Ascending aorta (tissue), 2 donors: ENCODE measurements at regions not wholly inside any gene's neighbourhood (a gene's known extent, or its start where the extent isn't known, plus 50 kb on each side); places are given as distances from the start of the nearest gene placed in this dataset.

Experiments
- DNase-seq, 2 donors: peaks; one replicate each; pipeline ENCODE4 v3.0.0-alpha.2; 2019; ENCODE audit warnings: low spot score in 2 of 2
- H3K27ac ChIP-seq, 2 donors: fragments of 200-600 bp; sonication (generic); one replicate each; pipeline ENCODE4 v1.5.1; 2016 to 2017; ENCODE audit warnings: mild to moderate bottlenecking in 1 of 2
- H3K27me3 ChIP-seq: fragments of 200-600 bp; sonication (generic); one replicate; pipeline ENCODE4 v1.5.1; 2017
- H3K36me3 ChIP-seq, 2 donors: fragments of 200-600 bp; sonication (generic); one replicate each; pipeline ENCODE4 v1.5.1; 2016
- H3K4me1 ChIP-seq, 2 donors: fragments of 200-600 bp; sonication (generic); one replicate each; pipeline ENCODE4 v1.5.1; 2016 to 2017; ENCODE audit warnings: mild to moderate bottlenecking in 1 of 2
- H3K4me3 ChIP-seq, 2 donors: fragments of 200-600 bp; sonication (generic); one replicate each; pipeline ENCODE4 v1.5.1; 2016 to 2017; ENCODE audit warnings: mild to moderate bottlenecking in 1 of 2
- H3K9me3 ChIP-seq, 2 donors: fragments of 200-600 bp; sonication (generic); one replicate each; pipeline ENCODE4 v1.5.1; 2016
- CTCF ChIP-seq, 3 experiments: fragments of 200-600 bp in 2 of 3; fragments of 450-650 bp in 1 of 3; sonication (generic) in 2 of 3; IDR thresholded peaks; one replicate each; pipeline ENCODE4 v1.5.1; 2016 to 2019; ENCODE audit warnings: antibody characterized with exemption in 3 of 3, mild to moderate bottlenecking in 1 of 3, moderate library complexity in 1 of 3
- intact Hi-C: fragments of 100-400 bp; cut with DNase I; formaldehyde crosslinking; loops from one replicate; pipeline ENCODE4 v1.15.1; 2023

GRCh38 chr14:60356906-60357550, 108.0 kb downstream of the PPM1A start:
- H3K36me3 ChIP-seq = no peaks in the 10 kb centered on the region
- no peak overlapping the region for H3K4me3 ChIP-seq
- no peak for TF ChIP-seq CTCF (IDR thresholded peaks at IDR 0.05)
- no peak overlapping the region for H3K27ac ChIP-seq
- H3K4me1 ChIP-seq = no peaks in the 10 kb centered on the region
- no peaks in the 10 kb centered on the region for H3K27me3 ChIP-seq
- intact Hi-C loops = no loop called here
- H3K9me3 ChIP-seq = no peaks in the 10 kb centered on the region
- DNase-seq = no peak

- H3K36me3 ChIP-seq = no peaks in the 10 kb centered on the region
- H3K4me1 ChIP-seq = no peaks in the 10 kb centered on the region
- H3K27ac ChIP-seq = no peak overlapping the region
- DNase-seq = no peak
- intact Hi-C loops = no loop called here
- no peak overlapping the region for H3K4me3 ChIP-seq
- TF ChIP-seq CTCF (IDR thresholded peaks at IDR 0.05) = no peak
- H3K27me3 ChIP-seq = no peaks in the 10 kb centered on the region
- H3K9me3 ChIP-seq = no peaks in the 10 kb centered on the region
Observed at GRCh38 chr14:60357551-60358149, 108.6 kb downstream of the PPM1A start.

GRCh38 chr14:60363275-60363674, 114.3 kb downstream of the PPM1A start:
- H3K36me3 ChIP-seq = no peaks in the 10 kb centered on the region
- intact Hi-C loops = no loop called here
- TF ChIP-seq CTCF (IDR thresholded peaks at IDR 0.05) = no peak
- DNase-seq = no peak
- H3K4me3 ChIP-seq = no peak overlapping the region
- no peaks in the 10 kb centered on the region for H3K9me3 ChIP-seq
- no peaks in the 10 kb centered on the region for H3K27me3 ChIP-seq
- no peaks in the 10 kb centered on the region for H3K4me1 ChIP-seq
- H3K27ac ChIP-seq = no peak overlapping the region

GRCh38 chr14:60363687-60364086, 114.7 kb downstream of the PPM1A start:
- no peak for DNase-seq
- Histone ChIP-seq H3K36me3 (no peaks in the 10 kb centered on the region), H3K4me1 (no peaks in the 10 kb centered on the region), H3K27ac (no peak overlapping the region), H3K9me3 (no peaks in the 10 kb centered on the region), H3K27me3 (no peaks in the 10 kb centered on the region), H3K4me3 (no peak overlapping the region)
- TF ChIP-seq CTCF (IDR thresholded peaks at IDR 0.05) = no peak
- intact Hi-C loops = no loop called here

- no peaks in the 10 kb centered on the region for H3K9me3 ChIP-seq
- H3K27me3 ChIP-seq = no peaks in the 10 kb centered on the region
- no peak for TF ChIP-seq CTCF (IDR thresholded peaks at IDR 0.05)
- intact Hi-C loops = no loop called here
- no peaks in the 10 kb centered on the region for H3K36me3 ChIP-seq
- H3K4me1 ChIP-seq = no peaks in the 10 kb centered on the region
- H3K27ac ChIP-seq = no peak overlapping the region
- no peak for DNase-seq
- H3K4me3 ChIP-seq = no peak overlapping the region
Observed at GRCh38 chr14:60381909-60382308, 104.0 kb downstream of the C14orf39 start.
